Suprapubic skin (tissue), 4 donors: ENCODE measurements at regions not wholly inside any gene's neighbourhood (a gene's known extent, or its start where the extent isn't known, plus 50 kb on each side); places are given as distances from the start of the nearest gene placed in this dataset.
"Not testable (repeated sequence)": the region's sequence is repeated elsewhere in the genome, so short reads cannot be mapped to it uniquely, and the experiment has no call there.

Experiments
- CTCF ChIP-seq, 2 donors: fragments of 200-600 bp in 1 of 2; fragments of 450-650 bp in 1 of 2; sonication (generic) in 1 of 2; IDR thresholded peaks; one replicate each; pipeline ENCODE4 v1.5.1; 2016 to 2019; ENCODE audit warnings: antibody characterized with exemption in 2 of 2, mild to moderate bottlenecking in 1 of 2, moderate library complexity in 1 of 2
- EP300 ChIP-seq: sonication (generic); formaldehyde crosslinking; IDR thresholded peaks from one replicate; pipeline ENCODE4 v1.6.1; 2017; ENCODE audit warnings: antibody characterized with exemption
- POLR2A ChIP-seq, 2 donors: fragments of 450-650 bp; IDR thresholded peaks; one replicate each; pipeline ENCODE4 v1.6.1; 2017; ENCODE audit warnings: antibody characterized with exemption in 2 of 2, mild to moderate bottlenecking in 2 of 2, moderate library complexity in 2 of 2
- POLR2AphosphoS5 ChIP-seq, 3 donors: sonication (generic); formaldehyde crosslinking; IDR thresholded peaks; one replicate each; pipeline ENCODE4 v1.6.1; 2017; ENCODE audit warnings: antibody characterized with exemption in 3 of 3

GRCh38 chr9:135307919-135308318 is 171.7 kb upstream of the PPP1R26 start:
- not testable (repeated sequence) for TF ChIP-seq POLR2AphosphoS5 (IDR thresholded peaks at IDR 0.05); CTCF (IDR thresholded peaks at IDR 0.05); POLR2A (IDR thresholded peaks at IDR 0.05); EP300
